K562 (cell line): ENCODE measurements at regions not wholly inside any gene's neighbourhood (a gene's known extent, or its start where the extent isn't known, plus 50 kb on each side); places are given as distances from the start of the nearest gene placed in this dataset.

Experiments
- CBX3 ChIP-seq, 2 experiments: IDR thresholded peaks; 1 replicate in 1 of 2; 2 replicates in 1 of 2; pipeline ENCODE4 v1.6.1; 2012; ENCODE audit warnings: inconsistent platforms in 2 of 2, low read length in 2 of 2, borderline replicate concordance in 1 of 2, control low read depth in 1 of 2
- CTCF ChIP-seq, 3 experiments: IDR thresholded peaks in 2 of 3; conservative IDR thresholded peaks in 1 of 3; 2 replicates each; pipeline ENCODE4 v1.5.1; 2011 to 2012; ENCODE audit warnings: low read length in 3 of 3, mild to moderate bottlenecking in 3 of 3, control low read depth in 2 of 3, improper control_type of control experiment in 1 of 3, inconsistent platforms in 1 of 3, low read depth in 1 of 3, mixed read lengths in 1 of 3, moderate library complexity in 1 of 3; ENCODE audit not compliant: insufficient read depth in 2 of 3
- DPF2 ChIP-seq: fragments of 450-650 bp; IDR thresholded peaks from 2 replicates; pipeline ENCODE4 v1.6.1; 2016
- GABPA ChIP-seq: fragments of 200-800 bp; sonication (Bioruptor generic); conservative IDR thresholded peaks from 2 replicates; pipeline ENCODE4 v1.6.1; 2016; ENCODE audit warnings: low read depth, missing genetic modification characterization, missing compliant biosample characterization
- GTF3C2 ChIP-seq: IDR thresholded peaks from 3 replicates; pipeline ENCODE4 v1.6.1; 2011; ENCODE audit warnings: borderline replicate concordance, mild to moderate bottlenecking, moderate library complexity; ENCODE audit not compliant: insufficient read length; ENCODE audit errors: extremely low read depth
- ID3 ChIP-seq, 2 experiments: fragments of 250-450 bp in 1 of 2; fragments of 450-650 bp in 1 of 2; sonication (Bioruptor Pico) in 1 of 2; IDR thresholded peaks; 2 replicates each; pipeline versions ENCODE4 v1.6.1 to v1.8.0; 2016 to 2021; ENCODE audit warnings: mild to moderate bottlenecking in 2 of 2, moderate library complexity in 2 of 2, missing compliant biosample characterization in 1 of 2, missing genetic modification characterization in 1 of 2
- KLF6 ChIP-seq: fragments of 250-450 bp; sonication (Bioruptor Pico); IDR thresholded peaks from 2 replicates; pipeline ENCODE4 v1.4.0; 2020; ENCODE audit warnings: mild to moderate bottlenecking, moderate library complexity, borderline replicate concordance
- MYC ChIP-seq, 2 experiments: fragments of 250-450 bp in 1 of 2; sonication (Bioruptor Pico) in 1 of 2; IDR thresholded peaks; 2 replicates each; pipeline versions ENCODE4 v1.5.1 to v1.6.1; 2012 to 2021; ENCODE audit warnings: low read depth in 2 of 2, borderline replicate concordance in 1 of 2, improper control_type of control experiment in 1 of 2, low read length in 1 of 2, mild to moderate bottlenecking in 1 of 2, moderate library complexity in 1 of 2
- NRF1 ChIP-seq, 2 experiments: fragments of 450-650 bp; IDR thresholded peaks in 1 of 2; conservative IDR thresholded peaks in 1 of 2; 2 replicates each; pipeline ENCODE4 v1.6.1; 2014; ENCODE audit warnings: mild to moderate bottlenecking in 2 of 2
- SRSF7 ChIP-seq: fragments of 200-400 bp; formaldehyde crosslinking; optimal IDR thresholded peaks from 2 replicates; pipeline ENCODE3; 2017; ENCODE audit warnings: mild to moderate bottlenecking, low read depth, low read length
- TBP ChIP-seq: optimal IDR thresholded peaks from 2 replicates; pipeline ENCODE3; 2011; ENCODE audit warnings: low read depth, low read length, improper control_type of control experiment
- TEAD1 ChIP-seq, 2 experiments: fragments of 450-650 bp in 1 of 2; sonication (generic) in 1 of 2; formaldehyde crosslinking; IDR thresholded peaks; 2 replicates each; pipeline versions ENCODE4 v1.4.0 to v1.8.0; 2020 to 2022; ENCODE audit warnings: mild to moderate bottlenecking in 2 of 2, missing genetic modification reagents in 1 of 2
- TEAD4 ChIP-seq, 2 experiments: sonication (generic) in 1 of 2; formaldehyde crosslinking in 1 of 2; IDR thresholded peaks; 2 replicates each; pipeline versions ENCODE4 v1.6.1 to v1.8.0; 2012 to 2022; ENCODE audit warnings: borderline replicate concordance in 1 of 2, inconsistent platforms in 1 of 2, low read length in 1 of 2, mild to moderate bottlenecking in 1 of 2, missing genetic modification reagents in 1 of 2
- U2AF1 ChIP-seq: fragments of 200-400 bp; formaldehyde crosslinking; optimal IDR thresholded peaks from 2 replicates; pipeline ENCODE3; 2017; ENCODE audit warnings: mild to moderate bottlenecking, low read depth, low read length, moderate library complexity
- U2AF2 ChIP-seq: fragments of 200-400 bp; formaldehyde crosslinking; optimal IDR thresholded peaks from 2 replicates; pipeline ENCODE3; 2017; ENCODE audit warnings: low read depth, mild to moderate bottlenecking, low read length
- USF1 ChIP-seq: sonication (generic); formaldehyde crosslinking; IDR thresholded peaks from 2 replicates; pipeline ENCODE4 v1.9.0; 2022; ENCODE audit warnings: mild to moderate bottlenecking, missing genetic modification reagents
- USF2 ChIP-seq: sonication (generic); formaldehyde crosslinking; IDR thresholded peaks from 2 replicates; pipeline ENCODE4 v1.5.0; 2020; ENCODE audit warnings: missing genetic modification reagents
- ZFPM2 ChIP-seq: fragments of 250-450 bp; sonication (Bioruptor Pico); IDR thresholded peaks from 2 replicates; pipeline ENCODE4 v1.5.1; 2022; ENCODE audit warnings: mild to moderate bottlenecking

- TF ChIP-seq USF1 (CRISPR knock-in tag) (no peak), CBX3 (IDR thresholded peaks at IDR 0.05; ENCODE audit: borderline replicate concordance in 1 of 2, low read length in 2 of 2) (peak in 1 of 2 experiments; percentile 66; a peak in 1 of 3 replicates), USF2 (CRISPR knock-in tag) (no peak), ZFPM2 (CRISPR knock-in tag) (no peak), GTF3C2 (peak; percentile 21), MYC (IDR thresholded peaks at IDR 0.05; ENCODE audit: low read depth, low read length) (peak; percentile 64; the same call in 1 of the 2 replicates), MYC (CRISPR knock-in tag; IDR thresholded peaks at IDR 0.05; ENCODE audit: borderline replicate concordance, low read depth) (no peak), NRF1 (conservative IDR thresholded peaks at IDR 0.05 in 1 of 2, IDR thresholded peaks at IDR 0.05 in 1 of 2) (peak; percentile 23 to 32; a peak in 2 of 4 replicates), SRSF7 (no peak), TEAD4 (IDR thresholded peaks at IDR 0.05; ENCODE audit: low read length) (peak; percentile 22; the same call in 1 of the 2 replicates), TEAD4 (CRISPR knock-in tag; IDR thresholded peaks at IDR 0.05; ENCODE audit: borderline replicate concordance) (no peak), KLF6 (CRISPR knock-in tag) (no peak), GABPA (0 out of 2 replicates have a peak, but pooled peaks have one; percentile 4), TBP (peak; percentile 43), DPF2 (peak; percentile 36), TEAD1 (CRISPR knock-in tag; IDR thresholded peaks at IDR 0.05) (0 out of 4 replicates have a peak, but pooled peaks of 1 of the 2 experiments have one; percentile 26), ID3 (CRISPR knock-in tag; IDR thresholded peaks at IDR 0.05) (no peak), ID3 (tag; IDR thresholded peaks at IDR 0.05) (no peak), U2AF1 (peak; percentile 14), CTCF (IDR thresholded peaks at IDR 0.05 in 2 of 3, conservative IDR thresholded peaks at IDR 0.05 in 1 of 3; ENCODE audit: insufficient read depth in 2 of 3, low read depth in 1 of 3, low read length in 3 of 3) (peak; percentile 71 to 73 (median 71)), U2AF2 (no peak)
These were observed 57.6 kb upstream of the EZH2 start (continued) for GRCh38 chr7:148941598-148942275.
